Stimulated activated naive B cell treated with anti-CD40 and anti-IgM and Interleukin-4, amounts not matched to agents 10 μg/mL and 1 μg/mL and 100 μg/mL, for 72 hours (primary cell): ENCODE measurements at regions not wholly inside any gene's neighbourhood (a gene's known extent, or its start where the extent isn't known, plus 50 kb on each side); places are given as distances from the start of the nearest gene placed in this dataset.
"Not testable (repeated sequence)": the region's sequence is repeated elsewhere in the genome, so short reads cannot be mapped to it uniquely, and the experiment has no call there.

Source experiments
- ATAC-seq, 2 donors: fragments of 150-1000 bp; cut with Tn5 transposase; replicated peaks; 2 replicates each; pipeline ENCODE4 v1.10.0; 2021; ENCODE audit warnings: moderate library complexity in 1 of 2
- DNase-seq: peaks from one replicate; pipeline ENCODE4 v3.0.0; 2021
- H3K27ac Mint-ChIP-seq: one replicate; pipeline ENCODE4 v1.8.0; 2022; ENCODE audit warnings: mild to moderate bottlenecking, mixed read lengths
- H3K27me3 Mint-ChIP-seq, 2 donors: one replicate each; pipeline ENCODE4 v1.8.0; 2022; ENCODE audit warnings: mixed read lengths in 2 of 2
- H3K36me3 Mint-ChIP-seq, 2 donors: one replicate each; pipeline ENCODE4 v1.8.0; 2022; ENCODE audit warnings: mixed read lengths in 2 of 2, mild to moderate bottlenecking in 1 of 2
- H3K4me1 Mint-ChIP-seq, 2 donors: one replicate each; pipeline ENCODE4 v1.8.0; 2022; ENCODE audit warnings: mixed read lengths in 2 of 2, mild to moderate bottlenecking in 1 of 2
- H3K4me3 Mint-ChIP-seq, 2 donors: one replicate each; pipeline ENCODE4 v1.8.0; 2022; ENCODE audit warnings: mild to moderate bottlenecking in 2 of 2, mixed read lengths in 2 of 2, moderate library complexity in 1 of 2
- H3K9me3 Mint-ChIP-seq, 2 donors: one replicate each; pipeline ENCODE4 v1.8.0; 2022; ENCODE audit warnings: mixed read lengths in 2 of 2, mild to moderate bottlenecking in 1 of 2

DNA sequence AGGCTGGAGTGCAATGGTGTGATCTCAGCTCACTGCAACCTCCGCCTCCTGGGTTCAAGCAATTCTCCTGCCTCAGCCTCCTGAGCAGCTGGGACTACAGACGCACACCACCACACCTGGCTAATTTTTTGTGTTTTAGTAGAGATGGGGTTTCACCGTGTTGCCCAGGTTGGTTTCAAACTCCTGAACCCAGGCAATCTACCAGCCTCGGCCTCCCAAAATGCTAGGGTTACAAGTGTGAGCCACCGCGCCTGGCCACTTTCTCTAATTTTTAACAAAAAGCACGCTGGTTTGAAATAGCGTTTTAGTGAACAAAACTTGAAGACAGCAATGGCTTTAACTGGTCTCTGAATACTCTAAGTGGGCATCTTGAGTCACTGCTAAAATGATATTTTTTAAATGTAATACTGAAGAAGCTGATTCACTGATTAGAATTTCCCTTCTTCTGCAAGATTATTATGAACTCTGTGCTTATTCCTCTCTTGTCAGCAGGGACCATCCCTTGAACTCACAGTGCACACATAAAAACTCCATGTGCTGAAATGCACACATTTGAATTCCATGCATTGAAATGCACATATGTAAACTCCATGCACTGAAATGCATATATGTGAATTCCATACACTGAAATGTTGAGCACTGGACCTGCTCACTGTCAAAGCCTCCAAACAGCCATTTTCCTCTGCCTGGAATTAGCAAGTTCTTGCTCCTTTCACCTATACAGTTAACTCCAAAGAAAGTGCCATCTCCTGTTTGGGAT, 1411.5 kb upstream of the ACVR2A start:
- Mint-ChIP-seq H3K27me3 (no peaks in the 10 kb centered on the region), H3K9me3 (no peaks in the 10 kb centered on the region), H3K4me3 (no peak overlapping the region), H3K4me1 (no peaks in the 10 kb centered on the region), H3K27ac (no peak overlapping the region), H3K36me3 (no peaks in the 10 kb centered on the region)
- ATAC-seq, result no peak
- DNase-seq, result no peak

DNA sequence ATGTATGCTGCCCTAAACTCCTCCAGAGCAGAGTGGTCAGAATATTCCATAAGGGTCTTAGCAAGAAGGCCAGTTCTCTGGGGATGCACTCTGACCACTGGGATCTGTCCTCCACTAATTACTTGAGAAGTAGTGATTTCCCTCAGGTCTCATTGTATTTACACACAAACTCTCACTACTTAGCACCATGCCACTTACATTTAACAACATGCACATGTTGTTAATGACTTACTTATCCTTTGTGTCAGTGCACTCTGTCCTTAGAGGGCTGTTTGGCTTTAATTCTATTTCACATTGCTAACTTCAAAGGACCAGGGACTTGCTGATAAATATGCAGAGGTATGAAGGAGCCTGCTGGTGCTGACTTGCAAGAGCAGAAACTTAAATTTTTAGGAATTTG, 1415.5 kb upstream of the ACVR2A start:
- H3K9me3 Mint-ChIP-seq, result no peaks in the 10 kb centered on the region
- no peak overlapping the region for H3K27ac Mint-ChIP-seq
- no peak for DNase-seq
- H3K27me3 Mint-ChIP-seq, result no peaks in the 10 kb centered on the region
- H3K4me1 Mint-ChIP-seq, result no peaks in the 10 kb centered on the region
- no peaks in the 10 kb centered on the region for H3K36me3 Mint-ChIP-seq
- H3K4me3 Mint-ChIP-seq, result no peak overlapping the region
- ATAC-seq, result no peak

DNA sequence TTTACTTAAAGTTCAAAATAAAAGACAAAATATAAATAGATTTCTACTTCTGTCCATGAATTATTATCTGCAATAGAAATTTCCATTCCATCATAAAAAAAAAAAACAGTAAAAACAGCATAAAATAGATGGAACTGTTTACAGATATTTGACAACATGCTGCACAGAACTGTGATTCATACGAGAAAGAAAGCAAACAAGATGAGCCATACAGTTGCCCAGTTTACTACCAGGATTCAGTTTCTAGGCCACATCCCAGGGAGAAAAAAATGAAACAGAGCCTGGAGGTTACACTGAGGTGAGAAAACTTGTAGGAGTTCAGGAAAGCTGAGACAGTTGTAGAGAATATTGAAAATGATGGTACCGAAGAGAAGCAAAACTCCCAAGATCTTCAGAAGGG, 1426.9 kb upstream of the ACVR2A start:
- Mint-ChIP-seq H3K27ac (no peak overlapping the region), H3K4me1 (no peaks in the 10 kb centered on the region), H3K36me3 (no peaks in the 10 kb centered on the region), H3K4me3 (no peak overlapping the region), H3K27me3 (no peaks in the 10 kb centered on the region), H3K9me3 (no peaks in the 10 kb centered on the region)
- ATAC-seq (no peak), DNase-seq (no peak)

DNA sequence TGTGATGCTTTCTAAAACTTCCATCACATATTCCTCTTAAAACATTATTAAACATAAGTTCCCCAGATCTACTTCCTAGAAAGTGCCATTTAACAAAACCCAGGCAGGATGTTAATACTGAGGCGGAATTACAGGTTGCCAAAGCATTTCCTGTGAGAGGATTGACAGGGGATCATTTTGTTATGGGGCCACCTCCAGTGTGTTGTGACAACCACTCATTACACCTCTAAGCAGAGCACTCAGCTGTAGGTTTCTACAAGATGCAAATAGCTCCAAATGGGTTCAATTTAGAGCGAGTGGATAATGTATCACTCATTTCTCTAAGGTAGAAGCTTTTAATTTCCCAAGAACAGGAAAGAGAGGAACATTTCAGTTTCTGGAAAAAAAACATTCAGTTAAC, 1429.5 kb upstream of the ACVR2A start:
- H3K4me3 Mint-ChIP-seq, result no peak overlapping the region
- ATAC-seq (no peak), DNase-seq (no peak)
- H3K27me3 Mint-ChIP-seq, result no peaks in the 10 kb centered on the region
- H3K4me1 Mint-ChIP-seq, result no peaks in the 10 kb centered on the region
- no peak overlapping the region for H3K27ac Mint-ChIP-seq
- H3K36me3 Mint-ChIP-seq, result no peaks in the 10 kb centered on the region
- H3K9me3 Mint-ChIP-seq, result no peaks in the 10 kb centered on the region

DNA sequence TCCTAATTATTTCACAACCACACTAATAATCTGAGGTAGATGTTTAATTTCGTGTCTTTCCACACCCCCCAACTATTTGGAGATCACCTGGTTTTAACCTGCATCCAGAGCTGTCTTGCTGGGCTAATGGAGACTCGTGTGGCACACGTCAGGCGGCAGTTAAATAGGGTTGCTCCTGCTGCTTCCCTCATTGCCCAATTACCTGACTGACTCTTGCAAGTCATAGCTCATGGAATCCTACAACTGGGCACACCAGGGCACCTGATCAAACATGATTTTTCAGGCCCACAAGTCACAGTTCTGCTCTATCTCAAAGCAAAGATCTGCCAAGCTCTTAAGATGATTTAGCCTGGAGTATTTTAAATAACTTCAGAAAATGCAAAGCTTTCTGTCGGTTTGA, 1430.4 kb upstream of the ACVR2A start:
- Mint-ChIP-seq H3K4me1 (no peaks in the 10 kb centered on the region), H3K9me3 (no peaks in the 10 kb centered on the region), H3K36me3 (no peaks in the 10 kb centered on the region), H3K27ac (no peak overlapping the region), H3K27me3 (no peaks in the 10 kb centered on the region), H3K4me3 (no peak overlapping the region)
- DNase-seq, result no peak
- no peak for ATAC-seq

DNA sequence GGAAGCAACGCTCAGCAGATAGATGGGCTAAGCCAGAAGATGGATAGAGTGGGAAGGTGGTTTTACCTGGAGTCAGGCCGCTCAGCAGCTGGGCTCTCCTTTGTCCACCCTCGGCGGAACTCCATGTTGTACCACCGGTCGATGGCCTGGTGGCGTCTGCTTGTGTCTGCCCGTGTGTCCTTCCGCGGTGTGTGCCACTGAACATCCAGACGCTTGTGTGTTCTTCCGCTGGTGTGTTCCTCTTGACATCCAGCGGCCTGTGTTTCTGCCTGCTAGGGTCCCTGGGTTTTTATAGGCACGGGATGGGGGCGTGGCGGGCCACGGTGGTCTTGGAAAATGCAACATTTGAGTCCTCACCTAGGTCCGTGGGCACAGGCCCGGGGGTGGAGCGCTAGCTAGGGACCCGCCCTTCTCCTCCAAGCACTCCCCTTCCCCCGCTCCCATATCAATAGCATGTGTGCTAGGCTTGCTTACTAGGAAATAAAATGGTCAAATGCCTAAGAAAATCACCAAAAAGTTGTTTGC, 1431.7 kb upstream of the ACVR2A start:
- no peak for DNase-seq
- no peaks in the 10 kb centered on the region for H3K27me3 Mint-ChIP-seq
- ATAC-seq, result no peak
- H3K27ac Mint-ChIP-seq, result no peak overlapping the region
- no peaks in the 10 kb centered on the region for H3K4me1 Mint-ChIP-seq
- no peak overlapping the region for H3K4me3 Mint-ChIP-seq
- no peaks in the 10 kb centered on the region for H3K9me3 Mint-ChIP-seq
- H3K36me3 Mint-ChIP-seq, result no peaks in the 10 kb centered on the region

DNA sequence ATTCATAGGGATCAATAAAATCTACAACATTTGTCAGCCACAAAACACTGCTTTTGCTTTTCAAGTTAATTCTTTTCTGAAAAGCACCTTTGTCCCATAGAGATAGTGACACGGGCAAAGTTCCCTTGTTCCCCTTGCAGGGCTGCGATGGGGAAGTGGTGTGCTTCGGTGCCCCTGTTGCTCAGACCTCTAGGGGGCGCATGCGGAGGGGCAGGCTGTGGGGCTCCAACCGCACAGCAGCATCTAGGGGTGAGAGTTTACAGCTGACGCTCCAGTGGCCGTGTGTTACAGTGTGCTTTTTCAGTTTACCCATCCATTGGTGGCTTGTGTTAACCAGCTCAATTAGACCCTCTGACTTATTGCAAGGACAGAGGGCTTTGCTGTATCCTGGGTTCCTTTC, 1432.2 kb upstream of the ACVR2A start:
- no peak for ATAC-seq

DNA sequence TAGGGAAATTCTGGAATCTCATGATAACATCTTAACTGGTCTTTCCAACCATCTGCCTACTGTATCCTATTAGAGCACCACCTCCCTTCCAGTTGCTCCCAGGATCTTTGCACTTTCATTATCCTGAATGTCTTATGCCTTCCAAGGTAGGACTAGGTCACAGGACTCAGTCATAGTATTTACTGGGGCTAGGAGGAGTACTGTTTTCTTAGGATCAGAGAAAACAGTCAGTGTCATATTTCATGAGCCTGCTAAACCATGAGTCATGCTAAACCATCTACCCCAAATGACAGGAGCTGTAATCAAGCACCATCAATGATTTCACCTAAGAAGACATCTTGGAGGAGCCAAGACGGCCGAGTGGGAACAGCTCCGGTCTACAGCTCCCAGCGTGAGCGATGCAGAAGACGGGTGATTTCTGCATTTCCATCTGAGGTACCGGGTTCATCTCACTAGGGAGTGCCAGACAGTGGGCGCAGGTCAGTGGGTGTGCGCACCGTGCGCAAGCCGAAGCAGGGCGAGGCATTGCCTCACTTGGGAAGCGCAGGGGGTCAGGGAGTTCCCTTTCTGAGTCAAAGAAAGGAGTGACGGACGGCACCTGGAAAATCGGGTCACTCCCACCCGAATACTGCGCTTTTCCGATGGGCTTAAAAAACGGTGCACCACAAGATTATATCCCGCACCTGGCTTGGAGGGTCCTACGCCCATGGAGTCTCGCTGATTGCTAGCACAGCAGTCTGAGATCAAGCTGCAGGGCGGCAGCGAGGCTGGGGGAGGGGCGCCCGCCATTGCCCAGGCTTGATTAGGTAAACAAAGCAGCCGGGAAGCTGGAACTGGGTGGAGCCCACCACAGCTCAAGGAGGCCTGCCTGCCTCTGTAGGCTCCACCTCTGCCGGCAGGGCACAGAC, 1439.2 kb upstream of the ACVR2A start:
- H3K27me3 Mint-ChIP-seq, ATAC-seq, H3K36me3 Mint-ChIP-seq, H3K4me3 Mint-ChIP-seq, H3K27ac Mint-ChIP-seq, H3K9me3 Mint-ChIP-seq, H3K4me1 Mint-ChIP-seq, DNase-seq: not testable (repeated sequence)

More for the DNA sequence above, 1432.2 kb upstream of the ACVR2A start:
- Mint-ChIP-seq H3K27me3 (no peaks in the 10 kb centered on the region), H3K4me1 (no peaks in the 10 kb centered on the region), H3K27ac (no peak overlapping the region), H3K9me3 (no peaks in the 10 kb centered on the region), H3K4me3 (no peak overlapping the region), H3K36me3 (no peaks in the 10 kb centered on the region)
- no peak for DNase-seq

DNA sequence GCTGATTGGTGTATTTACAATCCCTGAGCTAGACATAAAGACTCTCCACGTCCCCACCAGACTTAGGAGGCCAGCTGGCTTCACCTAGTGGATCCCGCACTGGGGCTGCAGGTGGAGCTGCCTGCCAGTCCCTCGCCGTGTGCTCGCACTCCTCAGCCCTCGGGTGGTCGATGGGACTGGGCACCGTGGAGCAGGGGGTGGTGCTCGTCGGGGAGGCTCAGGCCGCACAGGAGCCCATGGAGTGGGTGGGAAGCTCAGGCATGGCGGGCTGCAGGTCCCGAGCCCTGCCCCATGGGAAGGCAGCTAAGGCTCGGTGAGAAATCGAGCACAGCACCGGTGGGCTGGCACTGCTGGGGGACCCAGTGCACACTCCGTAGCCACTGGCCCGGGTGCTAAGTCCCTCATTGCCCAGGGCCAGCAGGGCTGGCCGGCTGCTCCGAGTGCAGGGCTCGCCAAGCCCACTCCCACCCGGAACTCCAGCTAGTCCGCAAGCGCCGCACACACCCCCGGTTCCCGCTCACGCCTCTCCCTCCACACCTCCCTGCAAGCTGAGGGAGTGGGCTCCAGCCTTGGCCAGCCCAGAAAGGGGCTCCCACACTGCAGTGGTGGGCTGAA, 1441.2 kb upstream of the ACVR2A start:
- not testable (repeated sequence) for H3K36me3 Mint-ChIP-seq, H3K9me3 Mint-ChIP-seq, ATAC-seq, H3K27ac Mint-ChIP-seq, H3K27me3 Mint-ChIP-seq, H3K4me1 Mint-ChIP-seq, H3K4me3 Mint-ChIP-seq, DNase-seq

DNA sequence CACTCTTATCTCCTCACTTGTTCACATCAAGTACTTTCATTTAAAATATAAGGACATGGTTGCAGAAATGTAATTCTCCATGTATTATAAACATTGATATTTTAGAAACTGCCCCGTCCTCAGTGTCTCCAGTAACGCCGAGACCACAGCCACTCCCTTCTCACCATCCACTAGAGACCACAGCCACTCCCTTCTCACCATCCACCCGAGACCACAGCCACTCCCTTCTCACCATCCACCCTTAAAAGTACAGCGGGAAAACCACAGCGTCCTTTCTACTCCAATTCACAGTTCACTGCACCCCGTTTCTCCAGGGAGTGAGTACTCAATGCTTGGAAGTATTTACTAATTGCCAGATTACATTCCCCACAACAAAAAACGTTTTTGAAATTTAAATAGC, 1452.2 kb upstream of the ACVR2A start:
- H3K36me3 Mint-ChIP-seq, result no peaks in the 10 kb centered on the region
- peaks cover 1 to 6% of the 10 kb centered on the region in 2 donors for H3K9me3 Mint-ChIP-seq
- no peak overlapping the region for H3K27ac Mint-ChIP-seq
- no peak for DNase-seq
- H3K27me3 Mint-ChIP-seq, result peaks cover 0 to 6% of the 10 kb centered on the region in 2 donors
- H3K4me1 Mint-ChIP-seq, result no peaks in the 10 kb centered on the region
- H3K4me3 Mint-ChIP-seq, result no peak overlapping the region
- no peak for ATAC-seq

DNA sequence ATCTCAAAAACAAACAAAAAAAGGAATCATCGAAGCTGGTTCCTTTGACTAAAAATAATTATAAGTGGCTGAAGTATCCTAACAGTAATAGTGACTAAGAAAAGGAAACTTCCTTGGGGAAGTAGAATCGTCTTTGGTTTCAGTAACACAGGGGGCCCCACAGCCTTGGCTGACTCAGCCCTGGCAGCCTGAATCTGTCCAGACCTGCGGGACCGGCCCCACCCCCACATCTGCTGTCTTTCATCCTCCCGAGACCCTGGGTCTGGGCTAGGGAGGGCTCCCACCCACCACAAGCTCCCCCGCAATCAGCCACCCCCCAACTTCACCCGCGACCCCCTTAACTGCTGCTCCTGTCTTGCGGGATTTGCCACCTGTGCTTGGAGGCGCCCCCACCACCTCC, 1452.6 kb upstream of the ACVR2A start:
- H3K4me3 Mint-ChIP-seq, result no peak overlapping the region
- H3K27ac Mint-ChIP-seq, result no peak overlapping the region
- no peak for ATAC-seq
- H3K9me3 Mint-ChIP-seq, result peaks cover 1 to 6% of the 10 kb centered on the region in 2 donors
- peaks cover 0 to 6% of the 10 kb centered on the region in 2 donors for H3K27me3 Mint-ChIP-seq
- no peak for DNase-seq
- no peaks in the 10 kb centered on the region for H3K36me3 Mint-ChIP-seq
- no peaks in the 10 kb centered on the region for H3K4me1 Mint-ChIP-seq

DNA sequence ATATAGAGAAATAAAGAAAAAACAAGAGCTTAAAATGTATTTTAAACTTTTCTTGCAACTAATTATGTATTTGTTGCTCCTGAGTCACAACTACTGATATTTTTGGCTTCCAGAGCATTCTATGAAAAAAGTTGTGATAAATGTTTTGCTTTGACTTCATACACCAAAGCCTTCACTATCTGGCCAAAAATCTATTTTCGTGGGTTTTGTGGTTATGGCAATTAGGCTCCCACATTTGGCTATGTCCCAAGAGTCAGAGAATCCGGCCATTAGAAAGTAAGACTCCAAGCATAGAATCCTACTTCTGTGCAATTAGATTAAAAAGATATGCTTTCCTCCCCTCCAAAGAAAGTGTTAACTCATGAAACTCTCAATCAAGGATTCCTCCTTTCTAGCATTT, 1456.1 kb upstream of the ACVR2A start:
- Mint-ChIP-seq H3K9me3 (peaks cover 1 to 6% of the 10 kb centered on the region in 2 donors), H3K4me3 (no peak overlapping the region), H3K4me1 (peaks cover 4 to 10% of the 10 kb centered on the region in 2 donors), H3K27me3 (peaks cover 0 to 6% of the 10 kb centered on the region in 2 donors), H3K27ac (no peak overlapping the region), H3K36me3 (no peaks in the 10 kb centered on the region)
- no peak for DNase-seq
- no peak for ATAC-seq

DNA sequence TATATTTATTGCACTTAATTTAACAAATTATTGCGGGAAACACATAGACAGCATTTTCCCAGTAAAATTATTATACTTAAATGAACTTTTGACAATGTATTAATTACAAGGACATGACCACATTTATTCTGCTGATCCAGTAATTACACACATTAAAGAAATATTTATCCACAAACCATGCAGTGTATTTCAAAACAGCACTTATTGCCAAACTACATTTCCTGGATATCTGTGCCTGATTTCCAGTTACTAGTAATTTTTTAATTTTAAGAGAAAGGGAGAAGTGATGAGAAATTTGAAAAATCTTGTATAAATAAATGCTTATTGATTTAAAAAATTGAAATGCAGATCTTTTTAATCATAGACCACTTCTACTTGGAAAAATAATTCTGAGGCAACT, 1458.7 kb upstream of the ACVR2A start:
- H3K27ac Mint-ChIP-seq, result no peak overlapping the region
- no peak for DNase-seq
- peaks cover 4 to 10% of the 10 kb centered on the region in 2 donors for H3K4me1 Mint-ChIP-seq
- no peak overlapping the region for H3K4me3 Mint-ChIP-seq
- no peaks in the 10 kb centered on the region for H3K36me3 Mint-ChIP-seq
- no peak for ATAC-seq
- H3K9me3 Mint-ChIP-seq, result no peaks in the 10 kb centered on the region
- no peaks in the 10 kb centered on the region for H3K27me3 Mint-ChIP-seq

DNA sequence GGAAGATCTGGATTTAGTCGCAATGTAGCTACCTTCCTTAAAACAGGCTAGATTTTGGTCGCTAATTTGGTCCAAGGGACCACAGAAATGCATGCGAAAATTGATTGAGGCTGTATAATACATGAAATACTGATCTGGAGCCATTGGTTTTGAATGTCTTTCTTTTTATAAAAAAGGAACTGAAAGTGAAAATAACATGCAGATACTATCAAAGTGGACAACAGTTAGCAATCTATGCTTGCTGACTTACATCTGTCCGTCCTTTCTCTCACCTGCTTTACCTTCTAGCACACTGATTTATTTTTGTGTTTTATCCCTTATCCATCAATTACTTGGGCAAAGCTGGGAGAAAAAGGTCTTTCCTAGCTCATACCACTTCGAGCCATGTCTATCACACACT, 1459.8 kb upstream of the ACVR2A start:
- no peaks in the 10 kb centered on the region for H3K27me3 Mint-ChIP-seq
- H3K36me3 Mint-ChIP-seq, result no peaks in the 10 kb centered on the region
- peaks cover 4 to 10% of the 10 kb centered on the region in 2 donors for H3K4me1 Mint-ChIP-seq
- H3K4me3 Mint-ChIP-seq, result no peak overlapping the region
- no peaks in the 10 kb centered on the region for H3K9me3 Mint-ChIP-seq
- ATAC-seq (no peak), DNase-seq (no peak)
- H3K27ac Mint-ChIP-seq, result no peak overlapping the region
